ENCODE measurements at regions not wholly inside any gene's neighbourhood (a gene's known extent, or its start where the extent isn't known, plus 50 kb on each side); places are given as distances from the start of the nearest gene placed in this dataset.

- TF ChIP-seq POLR2A (IDR thresholded peaks at IDR 0.05) (no peak), CTCF (IDR thresholded peaks at IDR 0.05) (no peak), POLR2AphosphoS5 (IDR thresholded peaks at IDR 0.05) (no peak)
Measured at GRCh38 chr7:94296881-94297280, 97.8 kb upstream of the COL1A2 start.

Measured in breast epithelium (tissue), 3 donors.